ENCODE measurements at regions not wholly inside any gene's neighbourhood (a gene's known extent, or its start where the extent isn't known, plus 50 kb on each side); places are given as distances from the start of the nearest gene placed in this dataset.

DNA sequence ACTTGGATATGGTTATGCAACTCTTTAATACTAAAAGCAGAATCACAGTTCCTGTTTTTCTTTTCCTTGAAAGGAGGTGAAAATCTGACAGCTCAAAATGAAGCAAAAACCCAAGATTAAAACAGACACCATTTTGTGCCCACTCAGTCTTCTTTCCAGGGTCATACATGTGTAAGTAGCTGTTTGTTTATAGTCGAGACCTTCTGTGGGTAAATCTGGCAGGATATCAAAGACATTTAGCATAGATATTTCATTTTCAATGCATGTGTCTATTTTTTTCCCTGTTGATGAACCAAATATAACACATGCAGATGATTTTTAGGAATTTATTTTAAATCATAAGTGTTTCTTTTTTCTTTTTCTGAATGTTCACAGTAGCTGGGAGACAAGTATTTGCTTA, 398.8 kb downstream of the FOXG1 start:
- no peaks in the 10 kb centered on the region for H3K4me1 ChIP-seq
- H3K36me3 ChIP-seq = no peaks in the 10 kb centered on the region
- no peak overlapping the region for H3K27ac ChIP-seq
- intact Hi-C loops (cut with DNase I) = no loop called here
- H3K27me3 ChIP-seq = no peaks in the 10 kb centered on the region
- no peak overlapping the region for H3K4me3 ChIP-seq
- no peak for TF ChIP-seq POLR2A (IDR thresholded peaks at IDR 0.05)
- TF ChIP-seq CTCF (IDR thresholded peaks at IDR 0.05) = no peak
- ATAC-seq = no peak
- DNase-seq = no peak
- 17% methylated on average over 1 of the region's 1 CpG for WGBS (ENCODE audit: insufficient coverage, low coverage, low lambda C conversion rate, missing lambda C conversion rate)
- no peaks in the 10 kb centered on the region for H3K9me3 ChIP-seq

DNA sequence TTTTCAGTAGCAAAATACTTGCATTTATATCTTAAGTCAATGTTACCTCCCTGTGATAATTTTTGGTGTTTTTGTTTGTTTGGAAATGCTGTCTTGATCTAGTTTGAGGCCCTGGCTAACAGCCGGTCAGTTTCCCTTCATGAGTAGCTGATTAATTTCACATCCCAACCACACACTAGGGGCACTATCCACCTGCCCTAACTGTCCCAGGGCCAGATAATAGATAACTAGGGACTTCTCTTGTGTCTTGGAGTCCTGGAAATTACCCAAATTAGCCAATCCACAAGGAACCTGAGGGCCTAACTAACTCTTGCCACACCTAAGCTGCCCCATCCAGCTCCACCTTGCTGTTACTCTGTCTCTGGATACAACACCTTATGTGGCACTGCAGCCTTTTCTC, 399.9 kb downstream of the FOXG1 start:
- no peak for ATAC-seq
- H3K27me3 ChIP-seq = no peaks in the 10 kb centered on the region
- no peak for DNase-seq
- H3K4me3 ChIP-seq = no peak overlapping the region
- H3K27ac ChIP-seq = no peak overlapping the region
- H3K9me3 ChIP-seq = no peaks in the 10 kb centered on the region
- H3K36me3 ChIP-seq = no peaks in the 10 kb centered on the region
- no peaks in the 10 kb centered on the region for H3K4me1 ChIP-seq
- TF ChIP-seq POLR2A (IDR thresholded peaks at IDR 0.05) (no peak), CTCF (IDR thresholded peaks at IDR 0.05) (no peak)
- 63% methylated on average over 1 of the region's 1 CpG for WGBS (ENCODE audit: insufficient coverage, low coverage, low lambda C conversion rate, missing lambda C conversion rate)
- intact Hi-C loops (cut with DNase I) = no loop called here

GRCh38 chr14:29168149-29168548, 401.6 kb downstream of the FOXG1 start:
- Histone ChIP-seq H3K4me1 (no peaks in the 10 kb centered on the region), H3K9me3 (no peaks in the 10 kb centered on the region), H3K4me3 (no peak overlapping the region), H3K36me3 (no peaks in the 10 kb centered on the region), H3K27ac (no peak overlapping the region), H3K27me3 (no peaks in the 10 kb centered on the region)
- intact Hi-C loops (cut with DNase I) = no loop called here
- TF ChIP-seq CTCF (IDR thresholded peaks at IDR 0.05) (no peak), POLR2A (IDR thresholded peaks at IDR 0.05) (no peak)
- peak in 1 of 4 donors; percentile 30 for ATAC-seq
- no peak for DNase-seq
- no CpG with 5 or more reads among the region's 7 CpGs for WGBS (ENCODE audit: insufficient coverage, low coverage, low lambda C conversion rate, missing lambda C conversion rate)

GRCh38 chr14:29169408-29169807, 402.8 kb downstream of the FOXG1 start:
- no peaks in the 10 kb centered on the region for H3K36me3 ChIP-seq
- H3K9me3 ChIP-seq = no peaks in the 10 kb centered on the region
- intact Hi-C loops (cut with DNase I) = no loop called here
- H3K27ac ChIP-seq = no peak overlapping the region
- no peaks in the 10 kb centered on the region for H3K4me1 ChIP-seq
- ATAC-seq = no peak
- no peak for TF ChIP-seq CTCF (IDR thresholded peaks at IDR 0.05)
- no peak overlapping the region for H3K4me3 ChIP-seq
- 69% methylated on average over 3 of the region's 5 CpGs for WGBS (ENCODE audit: insufficient coverage, low coverage, low lambda C conversion rate, missing lambda C conversion rate)
- no peaks in the 10 kb centered on the region for H3K27me3 ChIP-seq
- no peak for DNase-seq

- Histone ChIP-seq H3K4me3 (no peak overlapping the region), H3K4me1 (no peaks in the 10 kb centered on the region), H3K9me3 (no peaks in the 10 kb centered on the region), H3K27ac (no peak overlapping the region), H3K36me3 (no peaks in the 10 kb centered on the region), H3K27me3 (no peaks in the 10 kb centered on the region)
- no peak for DNase-seq
- 75% methylated on average over 2 of the region's 2 CpGs for WGBS (ENCODE audit: insufficient coverage, low coverage, low lambda C conversion rate, missing lambda C conversion rate)
- no peak for ATAC-seq
- intact Hi-C loops (cut with DNase I) = no loop called here
- TF ChIP-seq POLR2A (IDR thresholded peaks at IDR 0.05) (no peak), CTCF (IDR thresholded peaks at IDR 0.05) (no peak)
These were observed 409.1 kb downstream of the FOXG1 start for GRCh38 chr14:29175706-29176105.
